ENCODE measurements at regions not wholly inside any gene's neighbourhood (a gene's known extent, or its start where the extent isn't known, plus 50 kb on each side); places are given as distances from the start of the nearest gene placed in this dataset.
A peak's percentile ranks its signal among the peaks of the same experiment; 100 is the strongest.
"Not testable (repeated sequence)": the region's sequence is repeated elsewhere in the genome, so short reads cannot be mapped to it uniquely, and the experiment has no call there.

- not testable (repeated sequence) for DNase-seq (ENCODE audit: low read depth, low spot score)
Measured at GRCh38 chr9:2277644-2278043, 262.5 kb downstream of the SMARCA2 start.

DNA sequence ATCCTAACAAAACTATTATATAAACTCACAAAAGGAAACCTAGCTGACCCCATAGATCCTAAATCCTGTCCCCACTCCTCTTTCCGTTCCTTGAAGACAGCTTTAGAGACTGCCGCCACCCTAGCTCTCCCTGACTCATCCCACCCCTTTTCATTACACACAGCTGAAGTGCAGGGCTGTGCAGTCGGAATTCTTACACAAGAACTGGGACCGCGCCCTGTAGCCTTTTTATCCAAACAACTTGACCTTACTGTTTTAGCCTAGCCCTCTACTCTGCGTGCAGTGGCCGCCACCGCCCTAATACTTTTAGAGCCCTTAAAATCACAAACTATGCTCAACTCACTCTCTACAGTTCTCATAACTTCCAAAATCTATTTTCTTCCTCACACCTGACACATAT, 264.0 kb downstream of the SMARCA2 start:
- not testable (repeated sequence) for DNase-seq (ENCODE audit: low read depth, low spot score)

- no peak for DNase-seq (ENCODE audit: low read depth, low spot score)
Measured at GRCh38 chr9:2281031-2281802, 266.1 kb downstream of the SMARCA2 start.

GRCh38 chr9:2281803-2282185, 266.6 kb downstream of the SMARCA2 start:
- no peak for DNase-seq (ENCODE audit: low read depth, low spot score)

- no peak for DNase-seq (ENCODE audit: low read depth, low spot score)
Measured at GRCh38 chr9:2284770-2285169, 269.6 kb downstream of the SMARCA2 start.

GRCh38 chr9:2285416-2286332, 270.5 kb downstream of the SMARCA2 start:
- no peak for DNase-seq (ENCODE audit: low read depth, low spot score)

- DNase-seq (ENCODE audit: low read depth, low spot score): no peak
Measured at GRCh38 chr9:2286333-2286705, 271.2 kb downstream of the SMARCA2 start.

- no peak for DNase-seq (ENCODE audit: low read depth, low spot score)
Measured at GRCh38 chr9:2286825-2287455, 271.8 kb downstream of the SMARCA2 start.

- no peak for DNase-seq (ENCODE audit: low read depth, low spot score)
Measured at GRCh38 chr9:2288309-2288708, 273.2 kb downstream of the SMARCA2 start.

GRCh38 chr9:2289263-2289662, 274.1 kb downstream of the SMARCA2 start:
- DNase-seq (ENCODE audit: low read depth, low spot score): no peak

DNA sequence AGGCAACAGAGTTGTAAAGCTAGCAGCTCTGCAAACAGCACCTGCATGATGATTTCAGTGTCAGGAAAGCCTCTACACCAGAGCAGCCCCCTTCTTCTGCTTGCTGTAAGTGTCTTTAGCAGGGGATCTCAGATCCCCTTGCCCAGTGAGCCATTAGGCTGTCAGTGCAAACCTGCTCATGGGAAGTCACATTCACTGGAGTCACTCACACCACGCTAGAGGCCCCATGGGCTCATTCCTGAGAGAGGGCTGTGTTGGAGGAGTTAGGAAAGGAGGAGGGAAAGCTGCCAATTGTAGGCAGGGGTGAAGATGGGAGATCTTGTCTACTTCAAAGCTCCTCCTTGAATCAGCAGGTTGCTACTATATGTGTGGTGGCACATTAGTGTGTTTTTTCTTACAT, 275.2 kb downstream of the SMARCA2 start:
- no peak for DNase-seq (ENCODE audit: low read depth, low spot score)

- no peak for DNase-seq (ENCODE audit: low read depth, low spot score)
Measured at GRCh38 chr9:2291980-2292704, 277.0 kb downstream of the SMARCA2 start.

- DNase-seq (ENCODE audit: low read depth, low spot score): no peak
Measured at GRCh38 chr9:2292733-2293132, 277.6 kb downstream of the SMARCA2 start.

DNA sequence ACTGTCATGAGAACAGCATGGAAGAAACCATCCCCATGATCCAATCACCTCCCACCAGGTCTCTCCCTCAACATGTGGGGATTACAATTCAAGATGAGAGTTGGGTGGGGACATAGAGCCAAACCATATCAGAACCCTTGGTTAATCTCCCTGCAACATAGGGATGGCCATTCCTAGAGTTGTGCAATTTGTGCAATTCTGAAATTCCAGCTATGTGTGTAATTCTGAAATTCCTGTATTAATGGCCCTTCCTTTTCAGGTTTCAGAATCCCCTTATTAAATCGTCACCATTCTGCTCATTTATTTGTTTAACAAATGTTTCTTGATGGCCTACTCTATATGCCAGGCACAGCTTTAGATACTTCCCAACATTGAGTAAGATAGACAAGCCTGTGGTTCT, 282.6 kb downstream of the SMARCA2 start:
- DNase-seq (ENCODE audit: low read depth, low spot score): no peak

- DNase-seq (ENCODE audit: low read depth, low spot score): no peak
Measured at GRCh38 chr9:2298217-2298616, 283.1 kb downstream of the SMARCA2 start.

DNA sequence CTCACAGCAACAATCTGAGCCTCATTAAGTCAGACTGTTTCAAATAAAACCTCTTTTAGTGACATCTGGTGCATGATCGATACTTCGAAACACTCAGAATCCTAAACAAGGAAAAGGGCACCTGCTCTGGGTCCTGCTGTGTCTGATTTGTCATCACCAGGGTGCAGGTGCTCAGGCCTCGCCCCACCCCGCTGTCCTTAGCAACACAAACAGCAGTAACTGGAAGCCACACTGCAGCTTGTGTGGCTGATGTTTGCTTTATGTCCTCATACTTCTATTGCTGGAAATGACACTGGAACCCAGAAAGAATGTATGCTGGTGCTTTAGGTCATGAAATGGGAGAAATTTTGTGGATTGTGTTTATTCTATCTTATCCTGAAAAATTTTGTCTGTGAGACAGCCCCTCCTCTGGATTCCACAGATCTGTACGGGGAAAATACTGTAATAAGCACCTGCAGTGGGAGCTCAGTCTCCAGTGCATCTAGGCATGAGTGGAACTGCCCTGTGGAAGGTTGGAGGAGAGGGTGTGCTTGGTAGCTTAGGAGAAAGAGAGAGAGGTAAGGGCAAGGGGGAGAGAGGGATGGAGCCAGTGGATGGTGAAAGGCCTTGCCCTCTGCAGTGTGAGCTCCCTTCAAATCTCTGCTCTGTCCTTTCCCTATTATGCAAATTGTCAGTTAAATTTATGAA, 284.2 kb downstream of the SMARCA2 start:
- DNase-seq (ENCODE audit: low read depth, low spot score): no peak

GRCh38 chr9:2299843-2300205, 284.7 kb downstream of the SMARCA2 start:
- DNase-seq (ENCODE audit: low read depth, low spot score): no peak

DNA sequence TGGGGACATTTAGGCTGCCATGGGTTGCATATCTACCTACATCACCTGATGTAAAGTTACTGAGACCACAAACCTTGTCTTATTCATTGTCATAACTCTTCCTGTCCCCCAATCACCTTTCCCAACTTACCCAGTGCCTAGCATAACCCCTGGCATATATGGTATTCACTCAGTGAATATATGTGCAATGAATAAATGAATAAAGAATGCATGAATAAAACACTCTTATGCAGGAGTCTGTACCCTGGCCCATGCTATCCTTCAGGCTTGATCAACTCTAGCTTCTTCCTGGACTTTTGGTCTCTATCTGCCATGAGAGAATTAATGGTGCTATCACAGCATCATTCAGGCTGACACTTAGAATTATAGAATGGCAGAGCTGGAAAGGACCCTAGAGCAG, 285.2 kb downstream of the SMARCA2 start:
- no peak for DNase-seq (ENCODE audit: low read depth, low spot score)

DNA sequence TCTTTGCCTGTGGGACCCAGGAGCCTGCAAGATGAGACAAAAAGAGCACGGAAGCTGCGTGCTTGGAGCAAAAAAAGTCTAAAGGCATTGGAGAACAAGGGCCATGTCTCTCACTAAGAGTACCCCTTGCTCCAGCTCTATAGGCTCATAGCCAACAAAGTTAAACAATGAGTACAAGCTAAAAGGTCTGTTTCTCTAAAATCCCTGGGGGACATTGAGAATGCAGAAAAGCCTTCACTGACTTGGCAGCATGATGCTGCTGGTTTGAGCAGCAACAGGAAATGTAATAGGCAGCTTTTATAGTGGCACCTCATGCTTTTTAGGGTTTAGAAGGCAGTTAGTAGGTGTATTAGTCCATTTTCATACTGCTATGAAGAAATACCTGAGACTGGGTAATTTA, 287.5 kb downstream of the SMARCA2 start:
- DNase-seq (ENCODE audit: low read depth, low spot score): no peak

- no peak for DNase-seq (ENCODE audit: low read depth, low spot score)
Measured at GRCh38 chr9:2303056-2303455, 287.9 kb downstream of the SMARCA2 start.

DNA sequence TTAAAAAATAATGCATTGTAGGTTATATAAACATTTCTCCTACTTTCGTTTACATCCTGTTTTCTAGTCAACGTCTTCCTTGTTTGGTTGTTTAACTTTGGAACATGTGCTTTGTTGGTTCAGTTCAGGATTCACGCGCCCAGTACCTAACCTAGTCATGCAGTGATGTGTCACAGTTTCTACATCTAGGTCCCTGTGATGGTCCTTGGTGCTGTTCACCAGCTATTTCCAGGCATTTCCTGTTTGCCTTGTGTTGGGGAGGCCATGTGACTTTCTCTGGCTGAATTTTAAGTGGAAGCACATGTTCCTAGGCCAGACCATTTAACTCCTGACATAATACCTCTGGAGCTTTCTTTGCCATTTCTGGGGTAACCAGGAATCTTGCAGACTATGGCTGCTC, 292.3 kb downstream of the SMARCA2 start:
- DNase-seq (ENCODE audit: low read depth, low spot score): peak; percentile 15
